ENCODE measurements at regions not wholly inside any gene's neighbourhood (a gene's known extent, or its start where the extent isn't known, plus 50 kb on each side); places are given as distances from the start of the nearest gene placed in this dataset.

DNA sequence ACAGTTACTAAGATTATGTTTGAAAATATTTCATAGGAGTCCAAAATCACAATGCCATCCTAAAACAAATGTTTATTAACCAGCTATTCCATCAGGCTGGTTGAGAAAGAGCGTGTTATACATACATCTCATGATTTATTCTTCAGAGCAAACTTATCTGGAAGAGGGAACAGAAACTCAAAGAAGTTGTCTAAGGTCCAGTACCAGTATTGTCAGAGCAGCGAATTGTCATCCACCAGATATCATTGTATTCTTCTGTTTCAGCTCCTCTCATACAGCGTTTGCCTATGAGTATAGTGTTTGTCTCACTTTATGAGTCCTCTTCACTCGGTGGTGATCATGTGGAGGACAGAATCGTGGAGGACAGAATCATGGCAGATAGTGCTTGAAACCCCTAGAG is 238.2 kb downstream of the OSR1 start:
- H3K27me3 Mint-ChIP-seq (ENCODE audit: insufficient read depth), result peaks cover 2% of the 10 kb centered on the region
- peaks cover 7% of the 10 kb centered on the region; the same call in 1 of the 2 replicates for H3K9me3 Mint-ChIP-seq
- H3K27ac Mint-ChIP-seq, result peak overlapping the region; percentile 25; the same call in 1 of the 2 replicates
- H3K4me1 Mint-ChIP-seq (ENCODE audit: low read depth), result peaks cover 60% of the 10 kb centered on the region
- H3K36me3 Mint-ChIP-seq (ENCODE audit: low read depth), result peaks cover 13% of the 10 kb centered on the region
- DNase-seq, result no peak
- TF ChIP-seq, protein P1, sequence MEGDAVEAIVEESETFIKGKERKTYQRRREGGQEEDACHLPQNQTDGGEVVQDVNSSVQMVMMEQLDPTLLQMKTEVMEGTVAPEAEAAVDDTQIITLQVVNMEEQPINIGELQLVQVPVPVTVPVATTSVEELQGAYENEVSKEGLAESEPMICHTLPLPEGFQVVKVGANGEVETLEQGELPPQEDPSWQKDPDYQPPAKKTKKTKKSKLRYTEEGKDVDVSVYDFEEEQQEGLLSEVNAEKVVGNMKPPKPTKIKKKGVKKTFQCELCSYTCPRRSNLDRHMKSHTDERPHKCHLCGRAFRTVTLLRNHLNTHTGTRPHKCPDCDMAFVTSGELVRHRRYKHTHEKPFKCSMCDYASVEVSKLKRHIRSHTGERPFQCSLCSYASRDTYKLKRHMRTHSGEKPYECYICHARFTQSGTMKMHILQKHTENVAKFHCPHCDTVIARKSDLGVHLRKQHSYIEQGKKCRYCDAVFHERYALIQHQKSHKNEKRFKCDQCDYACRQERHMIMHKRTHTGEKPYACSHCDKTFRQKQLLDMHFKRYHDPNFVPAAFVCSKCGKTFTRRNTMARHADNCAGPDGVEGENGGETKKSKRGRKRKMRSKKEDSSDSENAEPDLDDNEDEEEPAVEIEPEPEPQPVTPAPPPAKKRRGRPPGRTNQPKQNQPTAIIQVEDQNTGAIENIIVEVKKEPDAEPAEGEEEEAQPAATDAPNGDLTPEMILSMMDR (IDR thresholded peaks at IDR 0.05), result no peak
- H3K4me3 Mint-ChIP-seq, result peak overlapping the region; percentile 3; the same call in 1 of the 2 replicates

- H3K4me1 Mint-ChIP-seq (ENCODE audit: low read depth), result peaks cover 60% of the 10 kb centered on the region
- peaks cover 13% of the 10 kb centered on the region for H3K36me3 Mint-ChIP-seq (ENCODE audit: low read depth)
- no peak overlapping the region for H3K4me3 Mint-ChIP-seq
- H3K27ac Mint-ChIP-seq, result no peak overlapping the region
- peaks cover 2% of the 10 kb centered on the region for H3K27me3 Mint-ChIP-seq (ENCODE audit: insufficient read depth)
- H3K9me3 Mint-ChIP-seq, result peaks cover 7% of the 10 kb centered on the region; the same call in 1 of the 2 replicates
- no peak for DNase-seq
- TF ChIP-seq, protein P1 (IDR thresholded peaks at IDR 0.05), result no peak
Measured at GRCh38 chr2:19119326-19120001, 239.0 kb downstream of the OSR1 start.

GRCh38 chr2:19116918-19117317 is 241.5 kb downstream of the OSR1 start:
- no peak for DNase-seq
- Mint-ChIP-seq H3K4me1 (ENCODE audit: low read depth) (peaks cover 36% of the 10 kb centered on the region), H3K27ac (no peak overlapping the region), H3K4me3 (no peak overlapping the region), H3K27me3 (ENCODE audit: insufficient read depth) (no peaks in the 10 kb centered on the region; the same call in 1 of the 2 replicates), H3K9me3 (peaks cover 7% of the 10 kb centered on the region; the same call in 1 of the 2 replicates), H3K36me3 (ENCODE audit: low read depth) (peaks cover 12% of the 10 kb centered on the region)
- TF ChIP-seq, protein P1 (IDR thresholded peaks at IDR 0.05), result peak; percentile 20; the same call in 1 of the 2 replicates

DNA sequence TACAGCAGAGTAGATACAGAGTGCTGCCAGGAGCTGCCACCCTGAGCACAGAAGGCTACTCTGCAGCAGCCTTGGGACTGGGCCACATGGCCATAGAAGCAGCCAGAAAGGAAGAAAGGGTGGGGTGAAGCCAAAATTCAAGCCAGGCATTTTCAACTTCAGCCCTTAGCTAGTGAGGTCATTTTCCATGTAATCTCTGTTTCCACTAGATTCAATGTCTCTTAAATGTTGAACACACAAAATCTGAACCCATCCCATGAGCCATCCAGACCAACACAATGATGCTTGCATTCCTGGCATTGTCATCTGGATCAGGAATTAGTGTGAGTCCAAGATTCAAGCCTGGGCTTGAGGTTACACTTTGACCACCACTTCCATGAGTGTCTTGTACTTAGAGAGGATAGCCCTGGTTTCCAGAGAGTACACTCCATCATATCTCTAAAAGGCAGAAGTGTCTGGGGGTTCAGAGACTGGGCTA is 243.6 kb downstream of the OSR1 start:
- H3K27me3 Mint-ChIP-seq (ENCODE audit: insufficient read depth), result peaks cover 1% of the 10 kb centered on the region; the same call in 1 of the 2 replicates
- H3K36me3 Mint-ChIP-seq (ENCODE audit: low read depth), result peaks cover 9% of the 10 kb centered on the region
- H3K27ac Mint-ChIP-seq, result no peak overlapping the region; the same call in 1 of the 2 replicates

GRCh38 chr2:19114126-19114525 is 244.3 kb downstream of the OSR1 start:
- TF ChIP-seq, protein P1 (IDR thresholded peaks at IDR 0.05), result no peak
- peaks cover 7% of the 10 kb centered on the region; the same call in 1 of the 2 replicates for H3K9me3 Mint-ChIP-seq
- no peak overlapping the region for H3K27ac Mint-ChIP-seq
- H3K4me1 Mint-ChIP-seq (ENCODE audit: low read depth), result peaks cover 11% of the 10 kb centered on the region
- H3K36me3 Mint-ChIP-seq (ENCODE audit: low read depth), result peaks cover 9% of the 10 kb centered on the region
- no peak overlapping the region for H3K4me3 Mint-ChIP-seq
- DNase-seq, result no peak
- peaks cover 1% of the 10 kb centered on the region; the same call in 1 of the 2 replicates for H3K27me3 Mint-ChIP-seq (ENCODE audit: insufficient read depth)

More for the DNA sequence above, 243.6 kb downstream of the OSR1 start:
- TF ChIP-seq, protein P1 (IDR thresholded peaks at IDR 0.05), result no peak
- Mint-ChIP-seq H3K4me1 (ENCODE audit: low read depth) (peaks cover 15% of the 10 kb centered on the region), H3K9me3 (peaks cover 7% of the 10 kb centered on the region; the same call in 1 of the 2 replicates), H3K4me3 (no peak overlapping the region)
- no peak for DNase-seq

Measured in HFFc6 (cell line).